Fibroblast of skin of right quadriceps (primary cell): ENCODE measurements at regions not wholly inside any gene's neighbourhood (a gene's known extent, or its start where the extent isn't known, plus 50 kb on each side); places are given as distances from the start of the nearest gene placed in this dataset.

Experiments used
- DNase-seq: peaks from one replicate; pipeline ENCODE4 v3.0.0-alpha.2; 2013

- DNase-seq = no peak
Observed at GRCh38 chr10:77710081-77710551, 72.5 kb upstream of the KCNMA1 start.

GRCh38 chr10:77707570-77707969 is 70.0 kb upstream of the KCNMA1 start:
- DNase-seq = no peak

GRCh38 chr10:77702166-77702565 is 64.6 kb upstream of the KCNMA1 start:
- DNase-seq = peak; percentile 93

GRCh38 chr10:77700086-77700485 is 62.5 kb upstream of the KCNMA1 start:
- no peak for DNase-seq

GRCh38 chr10:77699080-77699645 is 61.6 kb upstream of the KCNMA1 start:
- no peak for DNase-seq

GRCh38 chr10:77698267-77698931 is 60.8 kb upstream of the KCNMA1 start:
- no peak for DNase-seq

GRCh38 chr10:77696584-77696983 is 59.0 kb upstream of the KCNMA1 start:
- no peak for DNase-seq

GRCh38 chr10:77695186-77695585 is 57.6 kb upstream of the KCNMA1 start:
- no peak for DNase-seq

- DNase-seq = peak; percentile 51
Observed at GRCh38 chr10:77692782-77693181, 55.2 kb upstream of the KCNMA1 start.

- DNase-seq = no peak
Observed at GRCh38 chr10:77689339-77689738, 51.7 kb upstream of the KCNMA1 start.

GRCh38 chr10:77687621-77688020 is 50.0 kb upstream of the KCNMA1 start:
- no peak for DNase-seq
